GM23338 (cell line): ENCODE measurements at regions not wholly inside any gene's neighbourhood (a gene's known extent, or its start where the extent isn't known, plus 50 kb on each side); places are given as distances from the start of the nearest gene placed in this dataset.
"Not testable (repeated sequence)": the region's sequence is repeated elsewhere in the genome, so short reads cannot be mapped to it uniquely, and the experiment has no call there.

Experiments used
- ATAC-seq: fragments of 200-7000 bp; cut with Tn5 transposase; 3 replicates; pipeline ENCODE4 v1.9.1; 2020
- DNase-seq: peaks from one replicate; pipeline ENCODE4 v3.0.0-alpha.2; 2015; ENCODE audit warnings: low spot score
- H2AFZ ChIP-seq: fragments of 200-600 bp; sonication (generic); 2 replicates; pipeline ENCODE4 v1.8.0; 2016; ENCODE audit warnings: antibody characterized with exemption, mild to moderate bottlenecking, moderate library complexity
- H3F3A ChIP-seq: fragments of 200-600 bp; sonication (generic); replicated peaks from 2 replicates; pipeline ENCODE4 v1.8.0; 2017; ENCODE audit warnings: antibody characterized with exemption, mixed run types, low read depth
- H3K27ac ChIP-seq: fragments of 200-600 bp; sonication (generic); 2 replicates; pipeline ENCODE4 v1.6.1; 2016; ENCODE audit warnings: low read depth
- H3K27me3 ChIP-seq: fragments of 200-600 bp; sonication (generic); 2 replicates; pipeline ENCODE4 v1.8.0; 2016; ENCODE audit warnings: mild to moderate bottlenecking, mixed run types, moderate library complexity; ENCODE audit not compliant: insufficient read depth
- H3K36me3 ChIP-seq: fragments of 200-600 bp; sonication (generic); 2 replicates; pipeline ENCODE4 v1.8.0; 2016; ENCODE audit warnings: mild to moderate bottlenecking; ENCODE audit not compliant: insufficient read depth
- H3K4me1 ChIP-seq: fragments of 200-600 bp; sonication (generic); 2 replicates; pipeline ENCODE4 v1.8.0; 2016; ENCODE audit warnings: mild to moderate bottlenecking, moderate library complexity; ENCODE audit not compliant: insufficient read depth
- H3K4me2 ChIP-seq: fragments of 200-600 bp; sonication (generic); 2 replicates; pipeline ENCODE4 v1.7.1; 2017; ENCODE audit warnings: mixed run types
- H3K4me3 ChIP-seq: fragments of 200-600 bp; sonication (generic); 2 replicates; pipeline ENCODE4 v1.6.1; 2016; ENCODE audit warnings: mixed run types
- H3K79me2 ChIP-seq: fragments of 200-600 bp; sonication (generic); replicated peaks from 2 replicates; pipeline ENCODE4 v1.8.0; 2017; ENCODE audit warnings: mild to moderate bottlenecking; ENCODE audit not compliant: insufficient read depth
- H3K9me2 ChIP-seq: fragments of 200-600 bp; sonication (generic); 2 replicates; pipeline ENCODE4 v1.8.0; 2017; ENCODE audit not compliant: insufficient read depth
- H4K20me1 ChIP-seq: fragments of 200-600 bp; sonication (generic); replicated peaks from 2 replicates; pipeline ENCODE4 v1.8.0; 2017; ENCODE audit warnings: mild to moderate bottlenecking; ENCODE audit not compliant: insufficient read depth
- H3K27ac Mint-ChIP-seq: 2 replicates; pipeline ENCODE4 v1.8.0; 2020; ENCODE audit warnings: inconsistent platforms, mild to moderate bottlenecking, moderate library complexity, mixed read lengths
- H3K27me3 Mint-ChIP-seq: 3 replicates; pipeline ENCODE4 v1.8.0; 2022; ENCODE audit warnings: low read depth, mild to moderate bottlenecking, moderate library complexity, mixed read lengths, inconsistent platforms; ENCODE audit not compliant: insufficient read depth, poor library complexity
- H3K36me3 Mint-ChIP-seq: 3 replicates; pipeline ENCODE4 v1.8.0; 2021; ENCODE audit warnings: low read depth, mild to moderate bottlenecking, inconsistent platforms, moderate library complexity, mixed read lengths
- H3K4me1 Mint-ChIP-seq: 3 replicates; pipeline ENCODE4 v1.8.0; 2020; ENCODE audit warnings: mild to moderate bottlenecking, inconsistent platforms, mixed read lengths
- H3K4me3 Mint-ChIP-seq: 3 replicates; pipeline ENCODE4 v1.8.0; 2021; ENCODE audit warnings: moderate library complexity, mild to moderate bottlenecking, inconsistent platforms, mixed read lengths
- H3K9me3 Mint-ChIP-seq: 3 replicates; pipeline ENCODE4 v1.8.0; 2020; ENCODE audit warnings: moderate library complexity, mild to moderate bottlenecking, inconsistent platforms, mixed read lengths
- EZH2phosphoT487 ChIP-seq: fragments of 200-600 bp; sonication (generic); IDR thresholded peaks from one replicate; pipeline ENCODE4 v1.8.1; 2018; ENCODE audit warnings: antibody characterized with exemption; ENCODE audit not compliant: unreplicated experiment
- NANOG ChIP-seq: IDR thresholded peaks from 2 replicates; pipeline ENCODE4 v1.6.1; 2016; ENCODE audit warnings: antibody characterized with exemption, borderline replicate concordance
- POLR2AphosphoS5 ChIP-seq: IDR thresholded peaks from 2 replicates; pipeline ENCODE4 v1.6.1; 2016; ENCODE audit warnings: antibody characterized with exemption, low read depth
- STAT1 ChIP-seq: IDR thresholded peaks from one replicate; pipeline ENCODE4 v1.6.1; 2016; ENCODE audit warnings: antibody characterized with exemption; ENCODE audit not compliant: unreplicated experiment
- ZNF114 ChIP-seq: fragments of 250-450 bp; sonication (Bioruptor Pico); IDR thresholded peaks from 2 replicates; pipeline ENCODE4 v1.5.0; 2020; ENCODE audit warnings: mild to moderate bottlenecking, moderate library complexity
- ZNF331 ChIP-seq: fragments of 250-450 bp; sonication (Bioruptor Pico); IDR thresholded peaks from 2 replicates; pipeline ENCODE4 v1.5.0; 2020; ENCODE audit warnings: low read depth, mild to moderate bottlenecking, moderate library complexity
- TF ChIP-seq, protein P1 (sequence below), 2 experiments: fragments of 200-600 bp in 1 of 2; sonication (generic) in 1 of 2; conservative IDR thresholded peaks; 2 replicates each; pipeline versions ENCODE4 v1.5.1 to v1.6.1; 2016 to 2017; ENCODE audit warnings: antibody characterized with exemption in 2 of 2, low read depth in 2 of 2, mild to moderate bottlenecking in 2 of 2, moderate library complexity in 1 of 2
- TF ChIP-seq, protein P2 (sequence below): IDR thresholded peaks from one replicate; pipeline ENCODE4 v1.6.1; 2018; ENCODE audit warnings: antibody characterized with exemption; ENCODE audit not compliant: unreplicated experiment
- TF ChIP-seq, protein P3 (sequence below): IDR thresholded peaks from 2 replicates; pipeline ENCODE4 v1.6.1; 2016; ENCODE audit warnings: antibody characterized with exemption

DNA sequence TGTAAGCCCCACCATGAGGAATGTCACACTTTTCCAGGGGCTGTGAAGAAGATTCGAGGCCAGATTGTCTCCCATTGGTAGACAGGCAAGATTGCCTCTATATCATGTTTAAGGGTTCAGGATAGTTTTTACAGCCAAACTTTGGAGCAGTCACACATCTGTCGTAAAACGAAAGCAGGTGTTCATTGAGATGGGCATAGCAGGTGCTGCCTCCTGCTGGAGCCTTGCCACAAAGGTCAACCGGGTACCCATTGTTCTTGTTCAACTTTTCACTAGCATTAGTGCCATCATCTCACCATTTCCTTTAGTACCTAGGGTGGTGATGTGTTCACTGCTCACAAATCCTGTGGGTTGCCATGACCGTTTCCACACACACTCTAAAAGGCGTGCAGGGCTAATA, 198.3 kb downstream of the HTR1B start:
- Histone ChIP-seq H3K27me3 (no peaks in the 10 kb centered on the region), H3K4me2 (no peak overlapping the region), H3K36me3 (no peaks in the 10 kb centered on the region), H2AFZ (no peak overlapping the region), H3K79me2 (no peaks in the 10 kb centered on the region), H3K27ac (no peak overlapping the region), H3K4me3 (no peak overlapping the region), H3F3A (no peaks in the 10 kb centered on the region), H4K20me1 (no peaks in the 10 kb centered on the region), H3K9me2 (no peaks in the 10 kb centered on the region), H3K4me1 (no peaks in the 10 kb centered on the region)
- ATAC-seq (peak; percentile 69), DNase-seq (peak; percentile 59)
- no peak overlapping the region for H3K27ac Mint-ChIP-seq
- no peak for TF ChIP-seq ZNF114
- TF ChIP-seq, protein P1, sequence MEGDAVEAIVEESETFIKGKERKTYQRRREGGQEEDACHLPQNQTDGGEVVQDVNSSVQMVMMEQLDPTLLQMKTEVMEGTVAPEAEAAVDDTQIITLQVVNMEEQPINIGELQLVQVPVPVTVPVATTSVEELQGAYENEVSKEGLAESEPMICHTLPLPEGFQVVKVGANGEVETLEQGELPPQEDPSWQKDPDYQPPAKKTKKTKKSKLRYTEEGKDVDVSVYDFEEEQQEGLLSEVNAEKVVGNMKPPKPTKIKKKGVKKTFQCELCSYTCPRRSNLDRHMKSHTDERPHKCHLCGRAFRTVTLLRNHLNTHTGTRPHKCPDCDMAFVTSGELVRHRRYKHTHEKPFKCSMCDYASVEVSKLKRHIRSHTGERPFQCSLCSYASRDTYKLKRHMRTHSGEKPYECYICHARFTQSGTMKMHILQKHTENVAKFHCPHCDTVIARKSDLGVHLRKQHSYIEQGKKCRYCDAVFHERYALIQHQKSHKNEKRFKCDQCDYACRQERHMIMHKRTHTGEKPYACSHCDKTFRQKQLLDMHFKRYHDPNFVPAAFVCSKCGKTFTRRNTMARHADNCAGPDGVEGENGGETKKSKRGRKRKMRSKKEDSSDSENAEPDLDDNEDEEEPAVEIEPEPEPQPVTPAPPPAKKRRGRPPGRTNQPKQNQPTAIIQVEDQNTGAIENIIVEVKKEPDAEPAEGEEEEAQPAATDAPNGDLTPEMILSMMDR (conservative IDR thresholded peaks at IDR 0.05; ENCODE audit: low read depth in 2 of 2), result peak; percentile 62 to 80
- no peaks in the 10 kb centered on the region for H3K9me3 Mint-ChIP-seq
- no peaks in the 10 kb centered on the region for H3K36me3 Mint-ChIP-seq
- H3K4me1 Mint-ChIP-seq, result no peaks in the 10 kb centered on the region
- no peak overlapping the region for H3K4me3 Mint-ChIP-seq
- H3K27me3 Mint-ChIP-seq, result no peaks in the 10 kb centered on the region

DNA sequence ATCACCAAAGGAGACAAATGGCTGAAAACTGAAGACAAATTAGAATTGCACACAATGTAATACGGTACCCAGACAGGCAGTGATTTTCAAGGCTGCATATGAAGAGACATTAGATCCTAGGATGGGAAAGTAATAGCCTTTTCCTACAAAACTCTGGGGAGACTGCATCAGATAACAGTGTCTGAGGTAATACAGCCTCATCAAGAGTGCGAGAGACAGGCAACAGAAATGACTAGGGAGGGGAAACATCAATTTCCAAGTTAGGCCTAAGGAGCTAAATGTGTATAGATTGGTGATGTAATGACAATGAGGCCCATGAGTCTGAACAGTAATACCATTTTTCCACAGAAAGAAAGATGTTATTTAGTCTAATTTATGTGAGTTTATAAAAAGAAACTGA, 200.3 kb downstream of the HTR1B start:
- Histone ChIP-seq H3K36me3 (no peaks in the 10 kb centered on the region), H2AFZ (no peak overlapping the region)

DNA sequence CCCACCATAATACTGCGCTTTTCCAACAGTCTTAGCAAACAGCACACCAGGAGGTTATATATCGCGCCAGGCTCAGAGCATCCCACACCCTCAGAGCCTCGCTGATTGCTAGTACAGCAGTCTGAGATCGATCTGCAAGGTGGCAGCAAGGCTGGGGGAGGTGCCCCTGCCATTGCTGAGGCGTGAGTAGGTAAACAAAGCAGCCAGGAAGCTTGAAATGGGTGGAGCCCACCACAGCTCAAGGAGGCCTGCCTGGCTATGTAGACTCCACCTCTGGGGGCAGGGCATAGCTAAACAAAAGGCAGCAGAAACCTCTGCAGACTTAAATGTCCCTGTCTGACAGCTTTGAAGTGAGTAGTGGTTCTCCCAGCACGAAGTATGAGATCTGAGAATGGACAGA, 211.5 kb downstream of the HTR1B start:
- ATAC-seq, H3K4me3 Mint-ChIP-seq, H3F3A ChIP-seq, H3K27ac ChIP-seq, H3K4me2 ChIP-seq, H3K4me3 ChIP-seq, H3K79me2 ChIP-seq, H3K27me3 ChIP-seq, H3K4me1 ChIP-seq, H4K20me1 ChIP-seq, H3K9me2 ChIP-seq, H2AFZ ChIP-seq, H3K27ac Mint-ChIP-seq, H3K36me3 ChIP-seq, H3K27me3 Mint-ChIP-seq: not testable (repeated sequence)
- peak; percentile 22 for DNase-seq
- Mint-ChIP-seq H3K4me1 (peaks cover 20% of the 10 kb centered on the region; the same call in 2 of the 3 replicates), H3K36me3 (peaks cover 13% of the 10 kb centered on the region; the same call in 2 of the 3 replicates), H3K9me3 (peaks cover 15% of the 10 kb centered on the region)

More for the DNA sequence above, 200.3 kb downstream of the HTR1B start:
- H3K4me3 ChIP-seq, result no peak overlapping the region
- Mint-ChIP-seq H3K27me3 (peaks cover 2% of the 10 kb centered on the region), H3K9me3 (no peaks in the 10 kb centered on the region), H3K4me1 (no peaks in the 10 kb centered on the region), H3K27ac (no peak overlapping the region), H3K4me3 (no peak overlapping the region), H3K36me3 (no peaks in the 10 kb centered on the region)
- H3K9me2 ChIP-seq, result no peaks in the 10 kb centered on the region
- H3K4me2 ChIP-seq, result no peak overlapping the region
- H3K27ac ChIP-seq, result no peak overlapping the region
- no peaks in the 10 kb centered on the region for H3K27me3 ChIP-seq
- H3K79me2 ChIP-seq, result no peaks in the 10 kb centered on the region
- H3K4me1 ChIP-seq, result no peaks in the 10 kb centered on the region
- no peaks in the 10 kb centered on the region for H4K20me1 ChIP-seq
- ATAC-seq, result no peak
- TF ChIP-seq EZH2phosphoT487 (no peak), STAT1 (no peak), ZNF331 (CRISPR knock-in tag) (no peak), NANOG (no peak), POLR2AphosphoS5 (no peak)
- TF ChIP-seq, protein P2, sequence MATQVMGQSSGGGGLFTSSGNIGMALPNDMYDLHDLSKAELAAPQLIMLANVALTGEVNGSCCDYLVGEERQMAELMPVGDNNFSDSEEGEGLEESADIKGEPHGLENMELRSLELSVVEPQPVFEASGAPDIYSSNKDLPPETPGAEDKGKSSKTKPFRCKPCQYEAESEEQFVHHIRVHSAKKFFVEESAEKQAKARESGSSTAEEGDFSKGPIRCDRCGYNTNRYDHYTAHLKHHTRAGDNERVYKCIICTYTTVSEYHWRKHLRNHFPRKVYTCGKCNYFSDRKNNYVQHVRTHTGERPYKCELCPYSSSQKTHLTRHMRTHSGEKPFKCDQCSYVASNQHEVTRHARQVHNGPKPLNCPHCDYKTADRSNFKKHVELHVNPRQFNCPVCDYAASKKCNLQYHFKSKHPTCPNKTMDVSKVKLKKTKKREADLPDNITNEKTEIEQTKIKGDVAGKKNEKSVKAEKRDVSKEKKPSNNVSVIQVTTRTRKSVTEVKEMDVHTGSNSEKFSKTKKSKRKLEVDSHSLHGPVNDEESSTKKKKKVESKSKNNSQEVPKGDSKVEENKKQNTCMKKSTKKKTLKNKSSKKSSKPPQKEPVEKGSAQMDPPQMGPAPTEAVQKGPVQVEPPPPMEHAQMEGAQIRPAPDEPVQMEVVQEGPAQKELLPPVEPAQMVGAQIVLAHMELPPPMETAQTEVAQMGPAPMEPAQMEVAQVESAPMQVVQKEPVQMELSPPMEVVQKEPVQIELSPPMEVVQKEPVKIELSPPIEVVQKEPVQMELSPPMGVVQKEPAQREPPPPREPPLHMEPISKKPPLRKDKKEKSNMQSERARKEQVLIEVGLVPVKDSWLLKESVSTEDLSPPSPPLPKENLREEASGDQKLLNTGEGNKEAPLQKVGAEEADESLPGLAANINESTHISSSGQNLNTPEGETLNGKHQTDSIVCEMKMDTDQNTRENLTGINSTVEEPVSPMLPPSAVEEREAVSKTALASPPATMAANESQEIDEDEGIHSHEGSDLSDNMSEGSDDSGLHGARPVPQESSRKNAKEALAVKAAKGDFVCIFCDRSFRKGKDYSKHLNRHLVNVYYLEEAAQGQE, result no peak
- TF ChIP-seq, protein P3, sequence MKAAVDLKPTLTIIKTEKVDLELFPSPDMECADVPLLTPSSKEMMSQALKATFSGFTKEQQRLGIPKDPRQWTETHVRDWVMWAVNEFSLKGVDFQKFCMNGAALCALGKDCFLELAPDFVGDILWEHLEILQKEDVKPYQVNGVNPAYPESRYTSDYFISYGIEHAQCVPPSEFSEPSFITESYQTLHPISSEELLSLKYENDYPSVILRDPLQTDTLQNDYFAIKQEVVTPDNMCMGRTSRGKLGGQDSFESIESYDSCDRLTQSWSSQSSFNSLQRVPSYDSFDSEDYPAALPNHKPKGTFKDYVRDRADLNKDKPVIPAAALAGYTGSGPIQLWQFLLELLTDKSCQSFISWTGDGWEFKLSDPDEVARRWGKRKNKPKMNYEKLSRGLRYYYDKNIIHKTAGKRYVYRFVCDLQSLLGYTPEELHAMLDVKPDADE, result no peak
- no peaks in the 10 kb centered on the region for H3F3A ChIP-seq
- DNase-seq, result no peak
